Fibroblast of lung (primary cell): ENCODE measurements at regions not wholly inside any gene's neighbourhood (a gene's known extent, or its start where the extent isn't known, plus 50 kb on each side); places are given as distances from the start of the nearest gene placed in this dataset.

Source experiments
- CTCF ChIP-seq, 2 donors: IDR thresholded peaks in 1 of 2; conservative IDR thresholded peaks in 1 of 2; 1 replicate in 1 of 2; 2 replicates in 1 of 2; pipeline ENCODE4 v1.5.1; 2011 to 2012; ENCODE audit warnings: low read length in 2 of 2, control low read depth in 1 of 2, inconsistent platforms in 1 of 2, low read depth in 1 of 2, mild to moderate bottlenecking in 1 of 2
- EZH2 ChIP-seq: IDR thresholded peaks from 2 replicates; pipeline ENCODE4 v1.5.1; 2012; ENCODE audit warnings: low read length, control low read depth, mild to moderate bottlenecking; ENCODE audit errors: missing control alignments

DNA sequence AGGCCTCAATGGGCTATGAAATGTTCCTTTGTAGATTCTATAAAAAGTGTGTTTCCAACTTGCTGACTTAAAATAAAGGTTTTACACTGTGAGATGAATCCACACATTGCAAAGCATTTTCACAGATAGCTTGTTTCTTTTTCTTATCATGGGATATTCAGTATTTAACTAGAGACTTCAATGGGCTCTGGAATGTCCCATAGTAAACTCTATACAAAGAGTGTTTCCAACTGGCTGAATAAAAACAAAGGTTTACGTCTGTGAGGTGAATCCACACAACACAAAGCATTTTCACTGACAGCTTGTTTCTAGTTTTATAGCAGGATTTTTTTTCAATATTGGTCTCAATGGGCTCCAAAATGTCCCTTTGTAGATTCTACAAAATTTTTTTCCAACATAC is 550.1 kb downstream of the KCNJ18 start:
- TF ChIP-seq CTCF (conservative IDR thresholded peaks at IDR 0.05 in 1 of 2, IDR thresholded peaks at IDR 0.05 in 1 of 2; ENCODE audit: low read depth in 1 of 2, low read length in 2 of 2), result no peak
- TF ChIP-seq EZH2, result no peak
